ENCODE measurements at regions not wholly inside any gene's neighbourhood (a gene's known extent, or its start where the extent isn't known, plus 50 kb on each side); places are given as distances from the start of the nearest gene placed in this dataset.
A peak's percentile ranks its signal among the peaks of the same experiment; 100 is the strongest.
"Not testable (repeated sequence)": the region's sequence is repeated elsewhere in the genome, so short reads cannot be mapped to it uniquely, and the experiment has no call there.

DNA sequence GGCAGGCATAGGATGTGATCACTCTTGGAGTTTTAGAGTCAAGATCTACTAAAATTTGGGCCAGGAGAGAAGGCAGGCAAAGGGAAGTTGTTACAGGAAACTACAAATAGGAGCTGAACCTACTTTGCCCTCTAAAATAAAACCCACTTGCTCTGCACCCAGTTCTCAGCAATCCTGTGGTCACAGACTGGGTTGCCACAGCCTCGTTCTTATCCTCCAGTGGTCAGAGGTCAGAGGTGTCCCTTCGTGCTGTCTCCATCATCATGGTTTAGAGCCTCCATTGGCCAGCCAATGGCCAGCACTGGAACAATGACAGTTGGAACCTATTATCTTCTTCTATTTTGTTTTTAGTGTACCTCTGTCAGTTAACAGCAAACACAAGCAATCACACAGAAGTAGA, 90.7 kb upstream of the TNP1 start:
- no peaks in the 10 kb centered on the region for H3K36me3 Mint-ChIP-seq
- H3K27ac Mint-ChIP-seq: no peak overlapping the region
- no peak overlapping the region for H3K4me3 Mint-ChIP-seq
- no peaks in the 10 kb centered on the region for H3K4me1 Mint-ChIP-seq (ENCODE audit: low read depth)
- peaks cover 4% of the 10 kb centered on the region for H3K27me3 Mint-ChIP-seq
- H3K9me3 Mint-ChIP-seq (ENCODE audit: low read depth): peaks cover 15% of the 10 kb centered on the region

DNA sequence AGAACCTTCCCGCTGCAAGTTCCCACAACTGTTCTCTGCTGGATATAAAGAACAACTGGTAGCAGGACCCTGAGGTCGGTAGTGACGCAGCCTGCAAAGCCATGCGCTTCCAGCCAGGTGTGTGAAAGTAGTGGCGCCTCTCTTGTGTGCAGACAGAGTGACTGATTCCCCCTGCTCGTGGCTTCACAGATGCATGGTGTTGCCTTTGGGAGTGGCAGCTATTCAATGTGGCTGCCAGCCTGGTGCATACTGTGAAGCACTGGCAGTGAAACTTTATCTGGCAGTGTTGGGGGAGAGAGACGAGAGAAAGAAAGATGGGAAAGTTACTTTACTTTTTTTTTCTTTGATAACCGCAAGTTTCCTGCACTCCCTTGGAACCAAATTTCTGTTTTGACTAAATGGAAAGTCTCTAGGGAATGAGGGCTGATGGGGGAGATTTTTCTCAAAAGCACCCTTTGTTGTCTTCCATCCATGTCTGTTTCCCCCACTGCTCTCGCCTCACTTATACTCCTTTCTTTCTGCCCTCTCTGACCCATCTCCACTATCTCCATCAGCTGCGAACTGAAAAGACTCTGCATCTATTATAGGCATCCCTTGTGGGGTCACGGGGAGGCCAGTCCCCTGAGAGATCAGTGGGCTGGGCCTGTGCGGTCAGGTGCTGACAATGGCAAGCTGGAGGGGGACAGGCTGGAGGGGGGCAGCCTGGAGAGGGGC, 90.0 kb upstream of the TNP1 start:
- H3K4me1 Mint-ChIP-seq (ENCODE audit: low read depth): no peaks in the 10 kb centered on the region
- peaks cover 4% of the 10 kb centered on the region for H3K27me3 Mint-ChIP-seq
- H3K4me3 Mint-ChIP-seq: no peak overlapping the region
- peaks cover 15% of the 10 kb centered on the region for H3K9me3 Mint-ChIP-seq (ENCODE audit: low read depth)
- H3K27ac Mint-ChIP-seq: no peak overlapping the region
- H3K36me3 Mint-ChIP-seq: no peaks in the 10 kb centered on the region

DNA sequence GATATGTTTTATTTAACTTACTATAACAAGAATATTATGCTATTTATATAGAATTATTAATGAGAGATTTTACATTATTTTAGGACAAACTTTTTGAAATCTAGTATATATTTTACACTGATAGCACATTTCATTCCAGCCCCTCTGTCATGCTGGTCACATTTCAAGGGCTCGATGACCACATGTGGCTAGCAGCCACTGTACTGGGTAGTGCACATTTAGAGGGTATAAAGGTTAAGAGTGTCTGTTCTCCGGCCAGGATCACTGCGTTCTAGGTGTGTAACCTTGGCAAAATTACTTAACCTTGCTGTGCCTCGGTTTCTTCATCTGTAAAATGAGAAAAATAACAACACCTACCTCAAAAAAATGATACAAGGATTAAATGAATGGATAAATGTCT, 87.2 kb upstream of the TNP1 start:
- peaks cover 2% of the 10 kb centered on the region for H3K9me3 Mint-ChIP-seq (ENCODE audit: low read depth)
- H3K4me3 Mint-ChIP-seq: no peak overlapping the region
- peaks cover 3% of the 10 kb centered on the region for H3K27me3 Mint-ChIP-seq
- no peak overlapping the region for H3K27ac Mint-ChIP-seq
- no peaks in the 10 kb centered on the region for H3K36me3 Mint-ChIP-seq
- no peaks in the 10 kb centered on the region for H3K4me1 Mint-ChIP-seq (ENCODE audit: low read depth)

DNA sequence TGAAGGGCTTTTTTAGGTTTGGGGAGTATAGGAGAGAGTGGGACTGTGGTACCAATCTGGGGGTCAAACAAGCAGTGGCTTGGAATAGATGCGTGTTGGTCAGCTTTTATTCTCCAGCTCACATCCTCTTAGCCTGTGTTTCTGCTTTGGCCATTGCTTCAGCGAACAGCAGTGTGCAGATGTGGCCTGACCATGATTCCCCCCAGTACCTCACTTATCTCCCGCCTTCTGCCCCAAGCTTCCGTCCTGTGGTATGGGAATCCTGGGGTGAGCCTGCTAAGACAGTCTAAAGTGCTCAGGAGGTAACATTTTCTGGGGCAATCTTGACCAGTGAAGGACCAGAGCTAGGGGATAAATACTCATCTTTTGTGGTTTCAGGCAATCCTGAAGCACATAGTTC, 84.9 kb upstream of the TNP1 start:
- no peak overlapping the region for H3K27ac Mint-ChIP-seq
- H3K4me3 Mint-ChIP-seq: no peak overlapping the region
- no peaks in the 10 kb centered on the region for H3K36me3 Mint-ChIP-seq
- peaks cover 3% of the 10 kb centered on the region for H3K27me3 Mint-ChIP-seq
- H3K9me3 Mint-ChIP-seq (ENCODE audit: low read depth): no peaks in the 10 kb centered on the region
- no peaks in the 10 kb centered on the region for H3K4me1 Mint-ChIP-seq (ENCODE audit: low read depth)

DNA sequence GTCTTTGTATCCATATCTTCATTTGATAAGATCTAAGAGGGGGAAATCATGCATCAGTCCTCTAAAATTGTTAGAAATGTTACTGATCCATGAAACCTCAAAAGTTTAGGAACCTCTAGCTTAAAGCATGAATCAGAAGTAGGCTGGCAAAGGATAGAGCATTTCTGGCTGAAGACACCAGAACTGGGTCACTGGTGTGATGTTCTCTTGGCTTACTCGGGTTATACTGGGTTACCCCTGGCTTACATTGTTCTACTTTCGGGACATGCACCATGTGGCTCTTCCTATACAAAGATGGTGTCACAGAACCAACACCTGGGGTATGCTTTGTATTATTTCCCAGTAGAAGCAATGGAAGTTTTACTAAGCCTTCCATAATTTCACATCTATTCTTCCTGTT, 83.2 kb upstream of the TNP1 start:
- Mint-ChIP-seq H3K27me3 (peaks cover 3% of the 10 kb centered on the region), H3K4me3 (no peak overlapping the region), H3K27ac (no peak overlapping the region), H3K4me1 (ENCODE audit: low read depth) (no peaks in the 10 kb centered on the region), H3K9me3 (ENCODE audit: low read depth) (no peaks in the 10 kb centered on the region), H3K36me3 (no peaks in the 10 kb centered on the region)

DNA sequence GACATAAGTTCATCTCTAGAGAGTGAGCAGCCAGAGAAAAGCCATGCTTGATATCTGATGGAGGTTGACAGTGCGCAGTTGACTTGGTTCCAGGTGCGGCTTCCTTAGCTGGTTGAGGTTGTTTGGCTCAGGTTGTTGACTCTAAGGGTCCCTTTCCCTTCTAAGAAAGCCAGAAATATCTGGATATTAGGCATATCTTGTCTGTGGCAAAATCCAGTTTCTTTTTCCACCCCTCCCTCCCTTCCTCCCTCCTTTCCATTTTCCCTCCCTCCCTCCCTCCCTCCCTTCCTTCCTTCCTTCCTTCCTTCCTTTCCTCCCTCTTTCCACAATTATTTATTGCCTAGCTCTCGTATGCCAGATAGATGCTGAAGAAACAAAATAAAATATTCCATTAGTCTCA, 82.6 kb upstream of the TNP1 start:
- H3K4me1 Mint-ChIP-seq (ENCODE audit: low read depth): no peaks in the 10 kb centered on the region
- H3K9me3 Mint-ChIP-seq (ENCODE audit: low read depth): no peaks in the 10 kb centered on the region
- no peak overlapping the region for H3K4me3 Mint-ChIP-seq
- peaks cover 3% of the 10 kb centered on the region for H3K27me3 Mint-ChIP-seq
- no peak overlapping the region for H3K27ac Mint-ChIP-seq
- no peaks in the 10 kb centered on the region for H3K36me3 Mint-ChIP-seq

DNA sequence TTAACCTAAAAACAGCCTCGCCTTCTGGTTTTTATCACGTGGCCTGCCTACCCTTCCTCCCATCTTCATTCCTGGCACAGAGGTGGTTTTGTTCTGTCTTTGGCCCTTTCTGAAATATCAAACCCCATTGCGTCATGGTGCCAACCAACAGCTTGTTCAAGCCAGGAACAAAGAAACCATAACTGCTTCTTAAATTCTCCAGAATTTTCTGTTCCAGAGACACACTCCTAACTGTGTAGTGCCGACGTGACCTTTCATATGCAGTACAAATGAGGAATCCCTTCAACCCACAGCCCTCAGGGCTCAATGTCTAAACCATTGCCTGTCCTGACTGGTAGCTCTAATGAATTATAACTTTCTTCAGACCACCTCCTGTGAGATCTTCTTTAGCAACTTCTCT, 82.2 kb upstream of the TNP1 start:
- Mint-ChIP-seq H3K36me3 (no peaks in the 10 kb centered on the region), H3K27me3 (peaks cover 3% of the 10 kb centered on the region), H3K4me1 (ENCODE audit: low read depth) (no peaks in the 10 kb centered on the region), H3K4me3 (no peak overlapping the region), H3K27ac (no peak overlapping the region), H3K9me3 (ENCODE audit: low read depth) (no peaks in the 10 kb centered on the region)

DNA sequence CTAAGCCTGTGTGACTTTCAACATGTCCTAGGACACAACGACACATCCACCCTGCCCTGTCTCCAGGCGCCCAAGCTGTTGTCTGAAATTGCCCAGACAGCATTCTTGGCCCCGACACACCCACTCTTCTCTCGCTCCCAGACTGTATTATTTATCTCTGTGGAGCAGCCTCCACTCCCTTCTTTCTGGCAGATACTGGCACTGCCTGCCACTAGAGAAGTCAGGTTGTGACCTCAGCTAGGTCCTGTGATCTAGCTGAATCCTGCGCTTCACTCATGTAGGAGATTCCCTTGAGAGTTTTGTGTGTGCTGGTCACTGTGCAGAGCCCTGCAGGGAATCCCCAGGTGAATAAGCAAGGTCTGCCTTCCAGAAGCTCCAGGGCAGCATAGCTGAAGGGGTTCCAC, 77.1 kb upstream of the TNP1 start:
- H3K9me3 Mint-ChIP-seq (ENCODE audit: low read depth): no peaks in the 10 kb centered on the region
- H3K27ac Mint-ChIP-seq: no peak overlapping the region
- peaks cover 2% of the 10 kb centered on the region for H3K27me3 Mint-ChIP-seq
- H3K4me3 Mint-ChIP-seq: no peak overlapping the region
- H3K36me3 Mint-ChIP-seq: no peaks in the 10 kb centered on the region
- H3K4me1 Mint-ChIP-seq (ENCODE audit: low read depth): no peaks in the 10 kb centered on the region

DNA sequence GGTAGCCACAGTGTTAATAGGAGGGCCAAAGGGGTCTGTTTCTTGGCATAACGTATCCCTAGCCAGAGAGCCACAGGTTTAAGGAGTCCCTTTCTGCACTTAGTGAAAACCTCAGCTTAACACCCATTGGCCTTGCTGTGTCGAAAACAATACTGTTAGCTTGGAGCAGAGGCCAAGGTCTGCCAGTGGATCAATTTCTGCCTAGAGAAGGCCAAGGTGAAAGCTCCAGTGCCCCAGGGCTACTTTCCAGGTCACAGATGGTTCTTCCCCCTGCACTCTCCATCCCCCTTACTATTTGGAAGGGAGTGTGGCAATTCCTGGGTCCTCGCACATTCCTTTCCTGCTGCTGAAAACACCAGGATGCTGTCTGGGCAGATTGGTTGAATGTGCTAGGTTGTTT, 74.8 kb upstream of the TNP1 start:
- no peaks in the 10 kb centered on the region for H3K27me3 Mint-ChIP-seq
- no peaks in the 10 kb centered on the region for H3K4me1 Mint-ChIP-seq (ENCODE audit: low read depth)
- no peak overlapping the region for H3K4me3 Mint-ChIP-seq
- H3K9me3 Mint-ChIP-seq (ENCODE audit: low read depth): no peaks in the 10 kb centered on the region
- H3K27ac Mint-ChIP-seq: no peak overlapping the region
- no peaks in the 10 kb centered on the region for H3K36me3 Mint-ChIP-seq

DNA sequence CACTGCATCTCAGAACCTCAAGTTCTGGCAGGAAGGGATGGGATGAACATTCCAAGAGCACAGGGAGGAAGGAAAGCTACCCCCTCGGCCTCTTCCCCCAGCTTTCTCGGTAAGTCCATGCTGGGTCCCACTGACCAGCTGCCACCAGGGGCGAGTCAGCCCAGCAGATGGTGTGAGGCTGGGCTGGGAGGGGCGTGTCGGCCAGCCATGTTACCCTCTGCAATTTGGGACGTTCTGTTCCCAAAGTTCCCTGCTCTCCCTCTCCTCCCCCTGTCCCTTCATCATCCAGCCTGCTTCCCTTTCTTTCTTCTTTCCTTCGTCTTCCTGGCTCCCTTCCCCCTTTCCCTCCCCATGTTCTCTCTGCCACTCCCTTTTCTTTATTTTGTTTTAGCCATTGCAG, 74.3 kb upstream of the TNP1 start:
- Mint-ChIP-seq H3K4me3 (no peak overlapping the region), H3K27ac (no peak overlapping the region), H3K27me3 (peaks cover 3% of the 10 kb centered on the region), H3K9me3 (ENCODE audit: low read depth) (no peaks in the 10 kb centered on the region), H3K36me3 (no peaks in the 10 kb centered on the region), H3K4me1 (ENCODE audit: low read depth) (no peaks in the 10 kb centered on the region)

DNA sequence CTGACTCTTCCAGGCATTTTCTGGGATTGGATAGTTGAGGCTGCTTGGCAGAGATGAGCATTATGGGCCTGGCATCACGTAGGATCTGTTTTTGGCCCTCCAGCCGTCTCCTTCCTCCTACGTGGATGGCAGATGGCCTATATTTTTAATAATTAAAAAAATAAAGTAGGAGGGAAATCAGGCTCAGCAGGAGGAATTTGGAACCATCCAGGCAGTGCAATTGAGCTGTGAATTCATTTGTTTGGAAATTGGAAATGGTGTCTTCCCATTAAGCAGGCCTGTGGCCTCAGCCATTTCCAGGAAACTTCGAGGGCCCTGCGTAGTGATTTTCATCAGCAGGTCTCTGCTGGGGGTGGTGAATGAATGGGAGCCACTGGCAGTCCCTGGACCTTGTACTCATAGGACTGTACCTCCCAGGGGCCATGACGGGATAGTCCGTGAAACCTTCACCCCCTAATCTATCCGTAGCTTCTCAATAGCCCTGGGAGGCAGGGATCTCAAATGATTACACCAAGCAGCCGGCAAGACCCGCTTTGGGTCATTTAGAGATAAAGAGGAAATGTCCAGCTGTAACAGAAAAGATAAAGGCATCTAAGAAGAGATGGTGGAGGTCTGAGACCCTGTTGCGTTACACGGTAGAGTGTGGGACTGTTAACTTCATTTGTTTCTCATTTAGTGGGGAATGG, 73.1 kb upstream of the TNP1 start:
- H3K36me3 Mint-ChIP-seq: no peaks in the 10 kb centered on the region
- H3K9me3 Mint-ChIP-seq (ENCODE audit: low read depth): no peaks in the 10 kb centered on the region
- no peak overlapping the region for H3K4me3 Mint-ChIP-seq
- no peak overlapping the region for H3K27ac Mint-ChIP-seq
- no peaks in the 10 kb centered on the region for H3K4me1 Mint-ChIP-seq (ENCODE audit: low read depth)
- peaks cover 3% of the 10 kb centered on the region for H3K27me3 Mint-ChIP-seq

DNA sequence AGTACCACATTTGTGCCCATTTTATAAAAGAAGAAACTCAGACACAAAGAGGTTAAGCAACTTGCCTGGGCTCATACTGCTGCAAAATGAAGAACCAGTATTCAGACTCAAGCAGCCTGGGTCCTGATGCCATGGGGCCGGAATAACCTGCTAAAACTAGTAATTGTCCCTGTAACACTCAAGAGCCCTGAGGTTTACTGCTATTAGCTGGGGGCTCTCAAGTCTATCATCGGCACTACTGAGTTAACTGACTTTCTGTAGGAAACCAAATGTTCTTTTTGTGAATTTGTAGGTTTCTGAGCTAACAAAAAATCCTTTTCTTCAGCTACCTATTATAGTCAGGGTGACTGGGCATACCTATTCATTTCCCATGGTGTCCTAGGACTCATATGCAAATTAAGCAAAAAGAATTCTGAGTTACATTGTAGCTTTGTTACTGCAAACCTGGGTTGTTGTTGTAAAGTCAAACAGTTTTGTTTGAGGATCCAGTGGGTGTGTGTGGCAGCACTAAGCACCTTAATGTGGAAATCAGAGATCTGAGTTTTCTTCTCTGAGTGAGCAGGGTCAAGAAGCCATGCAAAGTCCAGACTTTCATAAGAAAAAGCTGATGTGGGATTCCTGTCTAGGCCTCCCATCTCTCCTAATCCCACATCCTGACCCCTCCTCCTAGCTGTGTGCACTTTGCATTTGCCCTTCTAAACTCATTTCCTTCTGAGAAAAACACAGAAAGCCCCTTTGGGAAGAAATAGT, 72.4 kb upstream of the TNP1 start:
- Mint-ChIP-seq H3K4me3 (no peak overlapping the region), H3K27ac (no peak overlapping the region), H3K4me1 (ENCODE audit: low read depth) (no peaks in the 10 kb centered on the region), H3K36me3 (no peaks in the 10 kb centered on the region), H3K9me3 (ENCODE audit: low read depth) (no peaks in the 10 kb centered on the region), H3K27me3 (peaks cover 3% of the 10 kb centered on the region)

DNA sequence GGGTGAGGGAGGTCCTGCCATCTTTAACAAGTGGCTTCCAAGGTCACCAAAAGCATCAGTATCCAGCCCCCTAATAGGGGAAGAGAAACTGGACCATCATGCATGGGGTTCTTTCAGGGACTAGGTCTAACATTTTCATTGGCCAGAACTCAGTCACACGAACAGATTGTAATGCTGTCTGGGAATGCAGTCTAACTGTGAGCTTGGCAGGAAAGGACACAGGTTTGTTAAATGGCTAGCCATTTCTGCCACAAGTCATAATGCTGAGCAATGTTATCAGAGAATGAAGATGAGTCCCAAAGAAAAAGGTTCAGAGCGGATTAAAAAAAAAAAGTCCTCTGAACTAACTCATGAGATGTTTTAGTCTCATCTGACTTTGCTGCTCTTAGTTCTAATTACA, 70.9 kb upstream of the TNP1 start:
- H3K9me3 Mint-ChIP-seq (ENCODE audit: low read depth): no peaks in the 10 kb centered on the region
- no peak overlapping the region for H3K27ac Mint-ChIP-seq
- no peaks in the 10 kb centered on the region for H3K4me1 Mint-ChIP-seq (ENCODE audit: low read depth)
- peaks cover 3% of the 10 kb centered on the region for H3K27me3 Mint-ChIP-seq
- no peaks in the 10 kb centered on the region for H3K36me3 Mint-ChIP-seq
- H3K4me3 Mint-ChIP-seq: no peak overlapping the region

DNA sequence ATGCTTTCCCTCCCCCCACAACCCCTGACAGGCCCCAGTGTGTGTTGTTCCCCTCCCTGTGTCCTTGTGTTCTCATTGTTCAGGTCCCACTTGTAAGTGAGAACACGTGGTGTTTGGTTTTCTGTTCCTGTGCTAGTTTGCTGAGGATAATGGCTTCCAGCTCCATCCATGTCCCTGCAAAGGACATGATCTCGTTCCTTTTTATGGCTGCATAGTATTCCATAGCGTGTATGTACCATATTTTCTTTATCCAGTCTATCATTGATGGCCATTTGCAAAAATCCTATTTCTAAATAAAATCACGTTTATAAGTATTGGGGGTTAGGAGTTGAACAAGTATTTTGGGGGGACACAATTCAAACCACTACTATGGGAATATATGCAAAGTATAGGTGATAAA, 69.5 kb upstream of the TNP1 start:
- not testable (repeated sequence) for H3K4me1 Mint-ChIP-seq (ENCODE audit: low read depth); H3K4me3 Mint-ChIP-seq; H3K27me3 Mint-ChIP-seq; H3K9me3 Mint-ChIP-seq (ENCODE audit: low read depth); H3K36me3 Mint-ChIP-seq
- H3K27ac Mint-ChIP-seq: peak overlapping the region; percentile 12

DNA sequence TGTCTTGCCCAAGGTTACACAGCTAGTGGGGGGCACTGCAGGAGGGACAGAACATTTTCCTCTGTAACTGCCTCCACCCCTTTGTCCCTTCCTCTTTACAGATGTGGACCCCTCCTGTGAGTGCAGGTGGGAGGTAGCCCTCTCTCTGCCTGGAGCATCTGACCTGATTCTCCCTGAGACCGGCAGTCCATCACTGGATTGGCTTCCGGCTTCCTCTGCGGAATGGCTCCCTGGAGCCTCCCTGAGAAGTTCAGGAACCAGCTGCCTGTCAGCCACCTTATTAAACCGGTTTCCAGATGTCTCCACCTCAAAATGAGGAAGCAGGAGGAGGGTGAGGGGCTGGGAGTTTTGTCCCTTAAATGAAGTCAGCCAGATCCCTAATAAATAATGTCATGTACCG, 67.3 kb upstream of the TNP1 start:
- Mint-ChIP-seq H3K9me3 (ENCODE audit: low read depth) (no peaks in the 10 kb centered on the region), H3K27me3 (peaks cover 3% of the 10 kb centered on the region), H3K4me1 (ENCODE audit: low read depth) (no peaks in the 10 kb centered on the region), H3K27ac (no peak overlapping the region), H3K36me3 (no peaks in the 10 kb centered on the region), H3K4me3 (no peak overlapping the region)
